ENCODE measurements at regions not wholly inside any gene's neighbourhood (a gene's known extent, or its start where the extent isn't known, plus 50 kb on each side); places are given as distances from the start of the nearest gene placed in this dataset.

DNA sequence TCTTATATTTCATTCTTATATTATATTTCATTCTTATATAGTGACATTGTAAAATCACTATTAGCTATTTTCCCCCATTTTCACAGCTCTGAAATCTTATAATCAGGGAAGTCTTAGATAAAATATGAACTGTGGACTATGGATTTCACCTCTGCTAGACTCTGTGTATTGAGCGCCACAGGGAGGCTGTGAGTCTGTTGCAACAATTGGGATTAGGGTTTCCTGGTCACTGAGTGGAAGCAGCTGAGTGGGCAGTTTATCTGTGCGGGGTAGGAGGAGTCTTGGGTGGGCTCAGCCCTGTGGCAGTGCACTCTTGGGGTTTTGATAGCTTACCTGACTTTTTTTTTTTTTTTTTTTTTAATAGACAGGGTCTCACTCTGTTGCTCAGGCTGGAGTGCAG is 249.5 kb downstream of the PTTG2 start:
- H2BK120ac ChIP-seq (replicated peaks; ENCODE audit: low read depth, low read length) = no peak overlapping the region
- CTCF ChIA-PET (ENCODE audit: partially characterized antibody) = interaction anchor here (0.6 to 1.8 kb wide), 4 partner anchors 23 to 784 kb away, joined by 3 to 7 read pairs (median 3); no protein-coding TSS in a partner anchor
- H3K9ac ChIP-seq (replicated peaks in 1 of 4; ENCODE audit: extremely low read depth in 1 of 4, low read depth in 3 of 4, low read length in 3 of 4) = no peak overlapping the region
- H3K27ac ChIP-seq (ENCODE audit: low read depth, low read length) = no peak overlapping the region
- H3K27me3 ChIP-seq (replicated peaks in 1 of 4; ENCODE audit: control insufficient read depth in 3 of 4, extremely low read depth in 1 of 4, insufficient read depth in 3 of 4, low read length in 3 of 4) = no peaks in the 10 kb centered on the region
- no peaks in the 10 kb centered on the region for H3K9me3 ChIP-seq (ENCODE audit: insufficient read depth in 2 of 2, low read depth in 1 of 2, low read length in 1 of 2)
- H3K4me3 ChIP-seq (ENCODE audit: extremely low read depth in 1 of 4, insufficient read depth in 2 of 4, low read depth in 3 of 4, low read length in 4 of 4) = no peak overlapping the region
- TF ChIP-seq CEBPB (IDR thresholded peaks at IDR 0.05; ENCODE audit: low read depth, low read length) (no peak), CREB1 (IDR thresholded peaks at IDR 0.05) (no peak), TBP (IDR thresholded peaks at IDR 0.05; ENCODE audit: low read depth, low read length) (no peak), POLR2AphosphoS5 (IDR thresholded peaks at IDR 0.05; ENCODE audit: low read depth, low read length) (no peak)
- H4K5ac ChIP-seq (ENCODE audit: insufficient read length, low read depth, low read length) = no peak overlapping the region
- H4K20me1 ChIP-seq (replicated peaks in 1 of 2; ENCODE audit: control insufficient read depth in 1 of 2, insufficient read depth in 2 of 2, low read length in 2 of 2) = no peaks in the 10 kb centered on the region
- no peak overlapping the region for H3K4ac ChIP-seq (replicated peaks; ENCODE audit: insufficient read length, low read depth, low read length)
- no peak overlapping the region for H3K23ac ChIP-seq (ENCODE audit: insufficient read length)
- no peak overlapping the region for H4K8ac ChIP-seq (ENCODE audit: extremely low read depth, insufficient read depth, low read length)
- 81% methylated on average over 2 of the region's 2 CpGs; no CpG with 5 or more reads in 1 of the 2 experiments for WGBS, 2 experiments (ENCODE audit: extremely low coverage in 1 of 2, insufficient coverage in 1 of 2, insufficient read length in 1 of 2, insufficient replicate concordance in 2 of 2, low coverage in 1 of 2, low lambda C conversion rate in 2 of 2, missing lambda C conversion rate in 1 of 2)
- no peak overlapping the region for H3K14ac ChIP-seq (ENCODE audit: insufficient read length)
- peaks cover 0 to 5% (median 2%) of the 10 kb centered on the region in 4 experiments; a peak in 3 of 7 replicates for H3K4me1 ChIP-seq (replicated peaks in 1 of 4; ENCODE audit: control insufficient read depth in 3 of 4, insufficient read depth in 4 of 4, low read length in 3 of 4)
- no peak overlapping the region for H2BK5ac ChIP-seq (ENCODE audit: low read depth, low read length)
- H3K23me2 ChIP-seq (ENCODE audit: low read depth, low read length) = peaks cover 2% of the 10 kb centered on the region; the same call in 1 of the 2 replicates
- no peaks in the 10 kb centered on the region for H3K36me3 ChIP-seq (ENCODE audit: control insufficient read depth in 2 of 4, insufficient read depth in 4 of 4, low read length in 3 of 4)
- no peak for FAIRE-seq
- no peak overlapping the region for H3K4me2 ChIP-seq (ENCODE audit: insufficient read depth in 1 of 2, low read depth in 2 of 2, low read length in 2 of 2)
- H2AK5ac ChIP-seq (ENCODE audit: low read depth, low read length) = no peak overlapping the region
- H3K79me1 ChIP-seq (ENCODE audit: low read depth, low read length) = no peaks in the 10 kb centered on the region
- POLR2A ChIA-PET (ENCODE audit: partially characterized antibody) = no interaction called here
- no peak overlapping the region for H2AFZ ChIP-seq (ENCODE audit: low read length)
- no peak overlapping the region for H2BK15ac ChIP-seq (ENCODE audit: low read length)
- H3K56ac ChIP-seq (replicated peaks; ENCODE audit: insufficient read length, low read depth, low read length) = no peak overlapping the region
- no peak overlapping the region for H4K91ac ChIP-seq (replicated peaks; ENCODE audit: insufficient read length, low read length)
- H2BK12ac ChIP-seq (ENCODE audit: low read depth, low read length) = no peak overlapping the region
- H3K79me2 ChIP-seq (ENCODE audit: control insufficient read depth in 1 of 2, insufficient read depth in 2 of 2, low read length in 2 of 2) = no peaks in the 10 kb centered on the region
- DNase-seq (ENCODE audit: low read depth in 1 of 2, low spot score in 2 of 2) = no peak
- no peak overlapping the region for H3K18ac ChIP-seq (ENCODE audit: extremely low read depth, low read length)
- H2BK20ac ChIP-seq (ENCODE audit: low read length) = no peak overlapping the region
